NCI-H146 treated with DMSO at 0.1 percent for 48 hours (cell line): ENCODE measurements at regions not wholly inside any gene's neighbourhood (a gene's known extent, or its start where the extent isn't known, plus 50 kb on each side); places are given as distances from the start of the nearest gene placed in this dataset.
"Not testable (repeated sequence)": the region's sequence is repeated elsewhere in the genome, so short reads cannot be mapped to it uniquely, and the experiment has no call there.

Experiments
- DNase-seq: peaks from one replicate; lab custom pipeline; 2025; ENCODE audit not compliant: unreplicated experiment; lab: John Stamatoyannopoulos, UW

- no peak for DNase-seq
Measured at GRCh38 chr1:112855152-112855828, 100.7 kb downstream of the SLC16A1 start.

DNA sequence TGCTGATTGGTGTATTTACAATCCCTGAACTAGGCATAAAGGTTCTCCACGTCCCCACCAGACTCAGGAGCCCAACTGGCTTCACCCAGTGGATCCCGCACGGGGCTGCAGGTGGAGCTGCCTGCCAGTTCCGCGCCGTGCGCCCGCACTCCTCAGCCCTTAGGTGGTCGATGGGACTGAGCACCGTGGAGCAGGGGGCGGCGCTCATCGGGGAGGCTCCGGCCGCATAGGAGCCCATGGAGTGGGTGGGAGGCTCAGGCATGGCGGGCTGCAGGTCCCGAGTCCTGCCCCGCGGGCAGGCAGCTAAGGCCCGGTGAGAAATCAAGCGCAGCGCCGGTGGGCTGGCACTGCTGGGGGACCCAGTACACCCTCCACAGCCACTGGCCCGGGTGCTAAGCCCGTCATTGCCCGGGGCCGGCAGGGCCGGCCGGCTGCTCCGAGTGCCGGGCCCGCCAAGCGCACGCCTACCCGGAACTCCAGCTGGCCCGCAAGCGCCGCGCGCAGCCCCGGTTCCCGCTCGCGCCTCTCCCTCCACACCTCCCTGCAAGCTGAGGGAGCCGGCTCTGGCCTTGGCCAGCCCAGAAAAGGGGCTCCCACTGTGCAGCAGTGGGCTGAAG is 101.5 kb downstream of the SLC16A1 start:
- DNase-seq, result not testable (repeated sequence)

DNA sequence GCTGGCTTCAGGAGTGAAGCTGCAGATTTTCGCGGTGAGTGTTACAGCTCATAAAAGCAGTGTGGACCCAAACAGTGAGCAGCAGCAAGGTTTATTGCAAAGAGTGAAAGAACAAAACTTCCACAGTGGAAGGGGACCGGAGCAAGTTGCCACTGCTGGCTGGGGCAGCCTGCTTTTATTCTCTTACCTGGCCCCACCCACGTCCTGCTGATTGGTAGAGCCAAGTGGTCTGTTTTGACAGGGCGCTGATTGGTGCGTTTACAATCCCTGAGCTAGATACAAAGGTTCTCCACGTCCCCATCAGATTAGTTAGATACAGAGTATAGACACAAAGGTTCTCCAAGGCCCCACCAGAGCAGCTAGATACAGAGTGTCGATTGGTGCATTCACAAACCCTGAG is 102.1 kb downstream of the SLC16A1 start:
- not testable (repeated sequence) for DNase-seq

GRCh38 chr1:112852934-112853333 is 103.1 kb downstream of the SLC16A1 start:
- DNase-seq, result no peak

GRCh38 chr1:112852276-112852675 is 103.7 kb downstream of the SLC16A1 start:
- DNase-seq, result peak; percentile 91

DNA sequence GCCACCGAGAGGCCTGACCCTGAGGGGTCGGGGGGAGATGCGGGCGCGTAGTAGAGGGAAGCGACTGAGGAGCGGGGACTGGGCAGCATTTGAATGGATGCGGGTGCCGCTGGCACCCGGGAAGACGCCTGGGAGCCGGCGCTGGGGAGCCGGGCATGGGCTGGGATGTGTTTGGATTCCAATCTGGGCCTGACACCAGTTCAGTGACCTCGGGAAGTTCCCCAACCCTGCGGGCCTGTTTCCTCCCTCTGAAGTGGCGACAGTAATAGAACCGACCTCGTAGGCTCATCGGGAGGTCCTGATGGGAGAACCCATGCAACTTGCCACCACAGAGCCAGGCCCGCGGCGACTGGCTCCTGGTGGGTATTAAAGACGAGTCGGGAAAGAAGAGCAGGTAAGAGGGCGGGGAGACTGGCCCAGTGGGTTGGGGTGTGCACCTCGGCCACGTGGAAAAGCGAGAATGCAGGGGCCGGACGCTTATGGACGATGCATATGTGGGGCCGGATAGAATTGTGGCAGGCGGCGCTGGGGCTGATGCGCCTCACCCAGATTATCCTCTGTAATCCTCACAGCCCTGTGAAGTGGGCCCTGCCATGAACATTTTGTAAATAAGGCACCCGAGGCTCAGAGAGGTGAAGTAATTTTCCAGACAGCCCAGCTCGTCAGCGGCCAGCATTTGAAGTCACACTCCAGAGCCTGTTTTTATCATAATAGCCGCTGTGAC is 105.8 kb downstream of the SLC16A1 start:
- DNase-seq, result no peak

- DNase-seq, result peak; percentile 40
Measured at GRCh38 chr1:112849425-112850033, 106.5 kb downstream of the SLC16A1 start.

DNA sequence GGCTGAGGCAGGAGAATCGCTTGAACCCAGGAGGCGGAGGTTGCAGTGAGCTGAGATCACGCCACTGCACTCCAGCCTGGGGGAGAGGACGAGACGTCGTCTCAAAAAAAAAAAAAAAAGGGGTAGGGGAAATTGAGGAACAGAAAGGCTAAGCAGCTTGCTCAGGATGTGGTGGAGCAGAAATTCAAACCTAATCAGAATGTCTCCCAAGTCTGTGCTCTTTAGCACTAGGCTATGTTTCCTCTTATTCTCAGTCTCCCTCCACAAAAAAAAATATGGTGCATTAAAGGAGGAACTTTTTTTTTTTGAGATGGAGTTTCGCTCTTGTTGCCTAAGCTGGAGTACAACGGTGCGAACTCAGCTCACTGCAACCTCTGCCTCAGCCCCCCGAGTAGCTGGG is 114.2 kb downstream of the SLC16A1 start:
- DNase-seq, result no peak

- DNase-seq, result peak; percentile 26
Measured at GRCh38 chr1:112840631-112841624, 115.1 kb downstream of the SLC16A1 start.

GRCh38 chr1:112836642-112837041 is 119.4 kb downstream of the SLC16A1 start:
- DNase-seq, result no peak

DNA sequence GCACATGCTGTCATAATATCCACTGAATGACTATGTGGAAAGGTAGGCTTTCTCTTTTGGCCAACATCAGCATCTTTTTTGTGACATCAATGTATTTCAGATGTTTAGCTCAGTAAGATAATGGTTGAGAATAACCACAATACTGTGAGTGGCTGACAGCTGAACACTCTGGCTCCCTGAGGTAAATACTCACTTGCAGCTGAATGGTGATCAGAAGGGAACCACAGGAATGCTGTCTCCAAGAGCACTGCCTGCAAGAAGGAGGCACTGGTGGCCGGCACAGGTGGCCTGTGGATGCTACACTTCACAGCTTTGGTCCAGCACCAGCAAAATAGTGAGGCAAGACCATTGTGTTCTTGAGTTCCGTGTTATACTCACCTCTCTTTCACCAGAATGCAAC is 118.7 kb upstream of the PPM1J start:
- no peak for DNase-seq

DNA sequence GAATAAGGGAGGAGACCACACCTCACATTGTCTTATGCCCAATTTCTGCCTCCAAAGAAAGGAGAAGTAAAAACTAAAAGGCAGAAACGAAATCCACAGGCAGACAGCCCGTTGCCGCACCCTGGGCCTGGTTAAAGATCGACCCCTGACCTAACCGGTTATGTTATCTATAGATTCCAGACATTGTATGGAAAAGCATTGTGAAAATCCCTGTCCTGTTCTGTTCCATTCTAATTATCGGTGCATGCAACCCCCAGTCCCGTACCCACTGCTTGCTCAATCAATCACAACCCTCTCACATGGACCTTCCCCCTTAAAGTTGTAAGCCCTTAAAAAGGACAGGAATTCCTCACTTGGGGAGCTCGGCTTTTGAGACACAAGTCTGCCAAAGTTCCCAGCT is 117.1 kb upstream of the PPM1J start:
- not testable (repeated sequence) for DNase-seq

DNA sequence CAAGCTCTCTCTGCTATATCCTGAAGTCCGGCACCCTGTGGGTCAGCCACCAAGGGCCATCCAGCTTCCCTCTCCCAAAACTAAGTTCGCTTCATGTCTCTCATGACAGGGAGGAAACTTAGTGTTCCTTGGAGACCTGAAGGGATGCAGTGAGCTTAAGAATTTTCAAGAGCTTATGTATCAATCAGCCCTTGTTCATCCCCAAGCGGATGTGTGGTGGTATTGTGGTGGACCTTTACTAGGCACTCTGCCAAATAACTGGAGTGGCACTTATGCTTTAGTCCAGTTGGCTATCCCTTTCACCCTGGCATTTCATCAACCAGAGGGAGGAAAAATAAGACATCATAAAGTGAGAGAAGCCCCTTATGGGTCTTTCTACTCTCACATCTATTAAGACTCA is 114.6 kb upstream of the PPM1J start:
- DNase-seq, result not testable (repeated sequence)

DNA sequence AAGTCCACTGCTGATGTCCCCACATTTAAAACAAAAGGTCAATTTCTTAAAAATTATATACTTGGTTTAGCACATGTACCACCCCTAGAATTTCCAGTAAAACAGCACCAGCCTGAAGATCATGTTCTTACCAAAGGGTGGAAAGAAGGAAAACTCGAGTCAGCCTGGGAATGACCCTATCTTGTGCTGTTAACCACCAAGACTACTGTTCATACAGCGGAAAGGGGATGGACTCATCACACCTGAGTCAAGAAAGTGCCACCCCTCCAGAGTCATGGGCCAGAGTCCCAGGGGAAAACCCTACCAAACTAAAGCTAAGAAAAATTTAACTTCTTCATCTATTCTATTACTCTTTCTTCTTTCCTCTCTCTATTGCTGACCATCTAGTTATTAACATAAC is 113.6 kb upstream of the PPM1J start:
- no peak for DNase-seq

GRCh38 chr1:112827391-112827790 is 112.3 kb upstream of the PPM1J start:
- DNase-seq, result not testable (repeated sequence)

GRCh38 chr1:112826217-112826944 is 111.2 kb upstream of the PPM1J start:
- DNase-seq, result no peak

GRCh38 chr1:112825563-112826216 is 110.6 kb upstream of the PPM1J start:
- not testable (repeated sequence) for DNase-seq

DNA sequence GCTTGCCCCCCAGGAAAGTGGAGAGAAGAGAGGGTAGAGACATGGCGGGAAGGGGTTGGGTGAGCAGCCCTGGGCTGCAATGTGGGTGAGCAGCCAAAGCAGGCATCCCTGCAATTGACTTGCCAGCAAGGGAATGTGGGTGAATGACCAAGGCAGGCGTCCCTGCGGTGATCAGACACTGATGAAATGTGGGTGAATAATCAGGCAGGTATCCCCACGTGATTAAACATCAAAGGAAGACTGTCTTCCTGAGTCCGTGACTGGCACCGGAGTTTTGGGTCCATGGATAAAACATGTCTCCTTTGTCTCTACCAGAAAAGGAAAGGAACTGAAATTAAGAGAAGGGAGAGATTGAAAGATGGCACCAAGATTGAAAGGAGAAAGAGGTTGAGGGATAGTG is 109.9 kb upstream of the PPM1J start:
- not testable (repeated sequence) for DNase-seq

GRCh38 chr1:112821307-112822063 is 106.4 kb upstream of the PPM1J start:
- DNase-seq, result not testable (repeated sequence)
